Osteoblast (primary cell): ENCODE measurements at regions not wholly inside any gene's neighbourhood (a gene's known extent, or its start where the extent isn't known, plus 50 kb on each side); places are given as distances from the start of the nearest gene placed in this dataset.

Experiments used
- DNase-seq: peaks from one replicate; pipeline ENCODE4 v3.0.0; 2011; ENCODE audit warnings: low spot score, mixed read lengths; ENCODE audit not compliant: insufficient read length; ENCODE audit errors: missing footprints
- H2AFZ ChIP-seq: 2 replicates; pipeline ENCODE4 v1.6.0; 2011; ENCODE audit warnings: mild to moderate bottlenecking, low read length
- H3K27ac ChIP-seq: 2 replicates; pipeline ENCODE4 v1.5.1; 2011; ENCODE audit warnings: mild to moderate bottlenecking, low read depth, low read length, moderate library complexity
- H3K27me3 ChIP-seq: 2 replicates; pipeline ENCODE4 v1.6.0; 2012; ENCODE audit warnings: mild to moderate bottlenecking, control low read depth, inconsistent platforms, low read length, moderate library complexity; ENCODE audit not compliant: insufficient read depth
- H3K36me3 ChIP-seq: 2 replicates; pipeline ENCODE4 v1.5.1; 2011; ENCODE audit warnings: mild to moderate bottlenecking, low read length, control low read depth, moderate library complexity; ENCODE audit not compliant: insufficient read depth
- H3K4me1 ChIP-seq: 2 replicates; pipeline ENCODE4 v1.5.1; 2011; ENCODE audit warnings: mild to moderate bottlenecking, low read length, control low read depth, moderate library complexity; ENCODE audit not compliant: insufficient read depth
- H3K4me2 ChIP-seq: 2 replicates; pipeline ENCODE4 v1.6.0; 2011; ENCODE audit warnings: mild to moderate bottlenecking, low read length; ENCODE audit not compliant: insufficient read depth
- H3K4me3 ChIP-seq: fragments of 200-600 bp; sonication (generic); 3 replicates; pipeline ENCODE4 v1.5.1; 2012; ENCODE audit warnings: mild to moderate bottlenecking, low read length, inconsistent platforms; ENCODE audit not compliant: insufficient read depth
- H3K79me2 ChIP-seq: 2 replicates; pipeline ENCODE4 v1.6.0; 2012; ENCODE audit warnings: mild to moderate bottlenecking, low read length, control low read depth, inconsistent platforms; ENCODE audit not compliant: insufficient read depth
- H3K9me3 ChIP-seq: 2 replicates; pipeline ENCODE4 v1.5.1; 2011; ENCODE audit warnings: low read depth, low read length, control low read depth
- H4K20me1 ChIP-seq: 2 replicates; pipeline ENCODE4 v1.6.0; 2012; ENCODE audit warnings: mild to moderate bottlenecking, low read length, control low read depth; ENCODE audit not compliant: insufficient read depth
- CTCF ChIP-seq: IDR thresholded peaks from 2 replicates; pipeline ENCODE4 v1.5.1; 2011; ENCODE audit warnings: mild to moderate bottlenecking, low read depth, low read length, moderate library complexity; ENCODE audit errors: extremely low read depth

- no peak overlapping the region for H3K4me3 ChIP-seq
Observed at GRCh38 chr10:83937826-83938225, 201.5 kb upstream of the GHITM start.

GRCh38 chr10:83941189-83941588 is 198.1 kb upstream of the GHITM start:
- Histone ChIP-seq H3K4me3 (no peak overlapping the region), H2AFZ (no peak overlapping the region), H3K4me1 (no peaks in the 10 kb centered on the region), H3K79me2 (no peaks in the 10 kb centered on the region), H4K20me1 (no peaks in the 10 kb centered on the region), H3K27ac (no peak overlapping the region), H3K27me3 (no peaks in the 10 kb centered on the region), H3K36me3 (no peaks in the 10 kb centered on the region), H3K4me2 (no peak overlapping the region), H3K9me3 (no peaks in the 10 kb centered on the region)
- no peak for DNase-seq
- TF ChIP-seq CTCF: no peak

More at GRCh38 chr10:83937826-83938225, 201.5 kb upstream of the GHITM start:
- no peak for TF ChIP-seq CTCF
- Histone ChIP-seq H3K9me3 (no peaks in the 10 kb centered on the region), H3K4me2 (no peak overlapping the region), H3K4me1 (no peaks in the 10 kb centered on the region), H3K79me2 (no peaks in the 10 kb centered on the region), H3K27me3 (no peaks in the 10 kb centered on the region), H3K27ac (no peak overlapping the region), H4K20me1 (no peaks in the 10 kb centered on the region), H3K36me3 (no peaks in the 10 kb centered on the region), H2AFZ (no peak overlapping the region)
- no peak for DNase-seq

GRCh38 chr10:83942410-83942809 is 196.9 kb upstream of the GHITM start:
- no peaks in the 10 kb centered on the region for H3K27me3 ChIP-seq
- H2AFZ ChIP-seq: no peak overlapping the region
- H3K4me2 ChIP-seq: no peak overlapping the region
- no peaks in the 10 kb centered on the region for H4K20me1 ChIP-seq
- H3K9me3 ChIP-seq: no peaks in the 10 kb centered on the region
- no peaks in the 10 kb centered on the region for H3K79me2 ChIP-seq
- no peak overlapping the region for H3K4me3 ChIP-seq
- H3K36me3 ChIP-seq: no peaks in the 10 kb centered on the region
- TF ChIP-seq CTCF: no peak
- H3K27ac ChIP-seq: no peak overlapping the region
- DNase-seq: no peak
- H3K4me1 ChIP-seq: no peaks in the 10 kb centered on the region

- Histone ChIP-seq H3K4me2 (no peak overlapping the region), H3K9me3 (no peaks in the 10 kb centered on the region), H4K20me1 (no peaks in the 10 kb centered on the region), H3K4me1 (no peaks in the 10 kb centered on the region), H3K79me2 (no peaks in the 10 kb centered on the region), H3K27me3 (no peaks in the 10 kb centered on the region), H3K36me3 (no peaks in the 10 kb centered on the region), H2AFZ (no peak overlapping the region), H3K27ac (no peak overlapping the region), H3K4me3 (no peak overlapping the region)
- DNase-seq: no peak
- TF ChIP-seq CTCF: no peak
Observed at GRCh38 chr10:83943049-83943448, 196.3 kb upstream of the GHITM start.
